MM.1S (cell line): ENCODE measurements at regions not wholly inside any gene's neighbourhood (a gene's known extent, or its start where the extent isn't known, plus 50 kb on each side); places are given as distances from the start of the nearest gene placed in this dataset.

Experiments
- DNase-seq: peaks from one replicate; pipeline ENCODE4 v3.0.0-alpha.2; 2015
- H2AFZ ChIP-seq: fragments of 300-600 bp; sonication (generic); 2 replicates; pipeline ENCODE4 v1.6.0; 2016; ENCODE audit warnings: antibody characterized with exemption, low read length
- H3F3A ChIP-seq: fragments of 300-600 bp; sonication (generic); 2 replicates; pipeline ENCODE4 v1.6.1; 2016; ENCODE audit warnings: mild to moderate bottlenecking, antibody characterized with exemption, low read length, moderate library complexity, mixed read lengths; ENCODE audit not compliant: insufficient read depth
- H3K27ac ChIP-seq: fragments of 300-600 bp; sonication (generic); 2 replicates; pipeline ENCODE4 v1.5.1; 2016; ENCODE audit warnings: mild to moderate bottlenecking, low read length
- H3K27me3 ChIP-seq: fragments of 300-600 bp; sonication (generic); replicated peaks from 2 replicates; pipeline ENCODE4 v1.6.0; 2016; ENCODE audit warnings: low read length; ENCODE audit not compliant: insufficient read depth
- H3K36me3 ChIP-seq: fragments of 300-600 bp; sonication (generic); replicated peaks from 2 replicates; pipeline ENCODE4 v1.6.1; 2016; ENCODE audit warnings: mild to moderate bottlenecking, low read length, mixed read lengths; ENCODE audit not compliant: insufficient read depth
- H3K4me1 ChIP-seq: fragments of 300-600 bp; sonication (generic); 2 replicates; pipeline ENCODE4 v1.6.1; 2016; ENCODE audit warnings: low read length, mixed read lengths
- H3K4me2 ChIP-seq: fragments of 300-600 bp; sonication (generic); 2 replicates; pipeline ENCODE4 v1.6.0; 2016; ENCODE audit warnings: low read depth, low read length
- H3K4me3 ChIP-seq: fragments of 300-600 bp; sonication (generic); 2 replicates; pipeline ENCODE4 v1.5.1; 2016; ENCODE audit warnings: low read length, mixed read lengths
- H3K79me2 ChIP-seq: fragments of 300-600 bp; sonication (generic); 2 replicates; pipeline ENCODE4 v1.6.1; 2016; ENCODE audit warnings: mixed run types, low read length, mixed read lengths
- H3K9ac ChIP-seq: fragments of 300-600 bp; sonication (generic); 2 replicates; pipeline ENCODE4 v1.6.1; 2016; ENCODE audit warnings: low read length, mixed read lengths
- H3K9me2 ChIP-seq: fragments of 300-600 bp; sonication (generic); replicated peaks from 2 replicates; pipeline ENCODE4 v1.6.1; 2016; ENCODE audit warnings: mild to moderate bottlenecking, low read length, mixed read lengths; ENCODE audit not compliant: insufficient read depth
- H3K9me3 ChIP-seq: fragments of 300-600 bp; sonication (generic); replicated peaks from 2 replicates; pipeline ENCODE4 v1.6.1; 2016; ENCODE audit warnings: mild to moderate bottlenecking, low read length, mixed read lengths; ENCODE audit not compliant: insufficient read depth
- H4K20me1 ChIP-seq: fragments of 300-600 bp; sonication (generic); 2 replicates; pipeline ENCODE4 v1.6.1; 2016; ENCODE audit warnings: mild to moderate bottlenecking, low read length, moderate library complexity, mixed read lengths; ENCODE audit not compliant: insufficient read depth
- CTCF ChIP-seq: fragments of 300-600 bp; sonication (generic); IDR thresholded peaks from 2 replicates; pipeline ENCODE4 v1.5.1; 2016; ENCODE audit warnings: antibody characterized with exemption, low read length, mixed read lengths
- EZH2 ChIP-seq: fragments of 300-600 bp; sonication (generic); optimal IDR thresholded peaks from 2 replicates; pipeline ENCODE3; 2017; ENCODE audit warnings: low read depth, mild to moderate bottlenecking, antibody characterized with exemption, low read length, mixed read lengths
- EZH2phosphoT487 ChIP-seq: fragments of 300-600 bp; sonication (generic); IDR thresholded peaks from 2 replicates; pipeline ENCODE4 v1.6.1; 2018; ENCODE audit warnings: antibody characterized with exemption, low read length

GRCh38 chr4:107196312-107196711, 160.2 kb upstream of the DKK2 start:
- Histone ChIP-seq H3K9ac (no peak overlapping the region), H3K9me3 (no peaks in the 10 kb centered on the region), H4K20me1 (no peaks in the 10 kb centered on the region), H3K9me2 (no peaks in the 10 kb centered on the region), H3K79me2 (no peaks in the 10 kb centered on the region), H3K36me3 (no peaks in the 10 kb centered on the region), H3K27me3 (no peaks in the 10 kb centered on the region), H3K27ac (no peak overlapping the region), H3F3A (no peaks in the 10 kb centered on the region), H3K4me3 (no peak overlapping the region), H3K4me2 (no peak overlapping the region), H2AFZ (no peak overlapping the region), H3K4me1 (no peaks in the 10 kb centered on the region)
- TF ChIP-seq EZH2 = no peak
- TF ChIP-seq EZH2phosphoT487 = no peak
- TF ChIP-seq CTCF = no peak
- no peak for DNase-seq

GRCh38 chr4:107194005-107194404, 157.9 kb upstream of the DKK2 start:
- Histone ChIP-seq H3K79me2 (no peaks in the 10 kb centered on the region), H3K4me1 (no peaks in the 10 kb centered on the region), H3K27ac (no peak overlapping the region), H3K4me3 (no peak overlapping the region), H4K20me1 (no peaks in the 10 kb centered on the region), H3F3A (no peaks in the 10 kb centered on the region), H3K36me3 (no peaks in the 10 kb centered on the region), H2AFZ (no peak overlapping the region), H3K27me3 (no peaks in the 10 kb centered on the region), H3K4me2 (no peak overlapping the region), H3K9me3 (no peaks in the 10 kb centered on the region), H3K9ac (no peak overlapping the region), H3K9me2 (no peaks in the 10 kb centered on the region)
- TF ChIP-seq CTCF (no peak), EZH2phosphoT487 (no peak), EZH2 (no peak)
- no peak for DNase-seq

GRCh38 chr4:107192601-107193000, 156.5 kb upstream of the DKK2 start:
- no peaks in the 10 kb centered on the region for H3K9me2 ChIP-seq
- no peak overlapping the region for H3K27ac ChIP-seq
- no peaks in the 10 kb centered on the region for H3K27me3 ChIP-seq
- TF ChIP-seq EZH2 = no peak
- no peak overlapping the region for H2AFZ ChIP-seq
- no peaks in the 10 kb centered on the region for H3K79me2 ChIP-seq
- H3K9ac ChIP-seq = no peak overlapping the region
- H3K4me3 ChIP-seq = no peak overlapping the region
- no peaks in the 10 kb centered on the region for H3F3A ChIP-seq
- no peaks in the 10 kb centered on the region for H3K36me3 ChIP-seq
- H3K4me1 ChIP-seq = no peaks in the 10 kb centered on the region
- no peaks in the 10 kb centered on the region for H3K9me3 ChIP-seq
- H3K4me2 ChIP-seq = no peak overlapping the region
- no peak for DNase-seq
- H4K20me1 ChIP-seq = no peaks in the 10 kb centered on the region

- no peaks in the 10 kb centered on the region for H4K20me1 ChIP-seq
- no peak overlapping the region for H3K4me3 ChIP-seq
- H3K27ac ChIP-seq = no peak overlapping the region
- no peaks in the 10 kb centered on the region for H3K36me3 ChIP-seq
- H2AFZ ChIP-seq = no peak overlapping the region
- no peak for DNase-seq
- no peak overlapping the region for H3K9ac ChIP-seq
- no peaks in the 10 kb centered on the region for H3K9me2 ChIP-seq
- H3K79me2 ChIP-seq = no peaks in the 10 kb centered on the region
- H3K4me1 ChIP-seq = no peaks in the 10 kb centered on the region
- no peaks in the 10 kb centered on the region for H3K9me3 ChIP-seq
- no peaks in the 10 kb centered on the region for H3K27me3 ChIP-seq
- TF ChIP-seq CTCF = no peak
- no peak for TF ChIP-seq EZH2phosphoT487
- TF ChIP-seq EZH2 = no peak
- H3F3A ChIP-seq = no peaks in the 10 kb centered on the region
- H3K4me2 ChIP-seq = no peak overlapping the region
Measured at GRCh38 chr4:107187091-107187490, 151.0 kb upstream of the DKK2 start.
